GM21390 (cell line): ENCODE measurements at regions not wholly inside any gene's neighbourhood (a gene's known extent, or its start where the extent isn't known, plus 50 kb on each side); places are given as distances from the start of the nearest gene placed in this dataset.

Experiments
- ATAC-seq: cut with Tn5 transposase; IDR thresholded peaks from one replicate; pipeline ENCODE4 v1.9.1; 2021; ENCODE audit not compliant: unreplicated experiment

DNA sequence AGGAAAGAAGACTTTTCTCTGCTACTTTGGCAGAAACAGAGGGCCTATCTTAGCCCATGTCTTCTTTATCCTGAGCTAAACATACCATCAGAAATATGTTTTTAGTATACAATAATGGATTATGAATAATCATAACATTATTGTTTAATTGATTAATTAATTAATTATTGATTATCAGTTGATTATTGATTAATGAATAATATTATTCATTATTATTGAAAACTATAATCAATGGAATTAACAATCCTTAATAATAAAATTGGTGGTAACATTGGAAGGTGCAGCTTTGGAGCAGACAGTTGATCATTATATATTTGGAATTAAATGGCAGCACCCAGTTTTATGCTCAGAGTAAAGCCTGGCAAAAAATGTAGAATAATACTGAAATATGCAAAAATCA, 655.9 kb upstream of the ARGLU1 start:
- no peak for ATAC-seq

- ATAC-seq: no peak
Observed at GRCh38 chr13:107222597-107222996, 654.7 kb upstream of the ARGLU1 start.

DNA sequence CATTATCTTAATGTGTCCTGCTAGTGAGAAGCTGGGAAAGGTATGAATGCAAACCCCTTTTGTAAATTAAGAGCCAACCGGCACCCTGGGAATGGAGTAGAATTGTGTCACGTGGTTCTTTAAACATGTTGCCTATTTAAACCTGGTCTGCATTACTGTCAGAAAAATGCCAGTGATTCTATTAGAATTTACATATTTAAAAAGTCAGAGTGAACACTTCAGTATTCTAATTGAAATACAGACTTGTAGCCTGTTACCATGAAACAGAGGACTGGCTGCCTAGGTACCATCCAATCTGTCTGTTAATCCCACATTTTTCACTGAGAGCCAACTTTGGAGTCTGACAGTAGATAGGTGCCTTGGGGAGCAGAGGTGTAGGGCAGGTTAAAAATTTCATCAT, 652.3 kb upstream of the ARGLU1 start:
- no peak for ATAC-seq

GRCh38 chr13:107217251-107217650, 649.3 kb upstream of the ARGLU1 start:
- no peak for ATAC-seq

GRCh38 chr13:107216046-107216755, 648.3 kb upstream of the ARGLU1 start:
- ATAC-seq: no peak

- peak; percentile 98 for ATAC-seq
Observed at GRCh38 chr13:107211073-107211472, 643.1 kb upstream of the ARGLU1 start.

DNA sequence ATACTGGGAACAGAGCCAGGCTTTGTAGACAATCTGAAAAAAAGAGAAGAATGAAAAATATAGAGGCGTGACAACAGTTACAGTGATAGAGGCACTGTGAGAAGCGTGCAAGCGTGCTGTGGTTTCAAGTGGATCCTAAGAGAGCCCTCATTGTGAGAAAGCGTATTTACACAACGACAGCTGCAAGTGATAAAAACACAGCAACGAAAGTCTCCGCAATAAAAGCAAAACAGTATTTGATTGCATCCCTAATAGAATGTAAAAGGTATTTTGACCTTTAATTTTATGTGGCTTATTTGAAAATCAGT, 642.7 kb upstream of the ARGLU1 start:
- ATAC-seq: peak; percentile 25

DNA sequence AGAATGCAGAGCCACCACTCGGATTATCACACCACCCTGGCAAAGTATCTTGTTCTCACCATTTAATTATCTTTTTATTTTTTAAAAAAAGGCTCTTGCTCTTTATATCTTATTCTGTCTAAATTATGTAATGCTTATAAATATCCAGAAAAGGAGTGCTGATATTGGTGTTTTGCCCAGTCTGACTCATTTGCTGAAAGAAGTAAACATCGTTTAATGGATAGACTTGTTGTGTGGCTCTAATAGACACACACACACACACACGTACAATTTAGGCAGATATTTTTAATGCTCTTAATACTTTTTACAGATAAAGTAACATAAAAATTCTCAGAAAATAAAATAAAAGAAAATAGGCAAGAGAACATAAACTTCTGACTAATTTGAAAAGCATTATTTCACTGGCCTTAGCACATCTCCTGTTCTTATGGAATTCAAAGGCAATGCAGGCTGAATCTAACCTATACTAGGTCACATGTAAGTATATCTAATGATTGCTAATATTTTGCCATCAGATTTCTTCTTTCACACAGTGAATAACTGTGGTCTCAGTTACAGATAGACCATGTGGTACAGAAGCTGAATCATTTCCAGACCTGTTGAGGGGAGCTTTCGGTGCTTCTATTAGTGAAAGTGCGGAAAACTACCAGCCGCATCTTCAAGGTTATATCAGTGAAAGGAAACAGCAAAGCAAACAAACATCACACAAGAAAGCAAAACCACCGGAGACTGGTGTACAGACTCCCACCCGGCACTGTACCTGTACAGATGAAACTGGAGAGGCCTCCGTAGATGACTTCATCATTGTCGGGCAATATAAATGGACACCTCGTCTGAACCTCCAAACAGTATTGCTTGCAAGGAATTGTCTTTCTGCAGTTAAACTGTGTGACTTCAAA, 642.1 kb upstream of the ARGLU1 start:
- ATAC-seq: peak; percentile 22

- ATAC-seq: no peak
Observed at GRCh38 chr13:107208889-107209288, 641.0 kb upstream of the ARGLU1 start.

DNA sequence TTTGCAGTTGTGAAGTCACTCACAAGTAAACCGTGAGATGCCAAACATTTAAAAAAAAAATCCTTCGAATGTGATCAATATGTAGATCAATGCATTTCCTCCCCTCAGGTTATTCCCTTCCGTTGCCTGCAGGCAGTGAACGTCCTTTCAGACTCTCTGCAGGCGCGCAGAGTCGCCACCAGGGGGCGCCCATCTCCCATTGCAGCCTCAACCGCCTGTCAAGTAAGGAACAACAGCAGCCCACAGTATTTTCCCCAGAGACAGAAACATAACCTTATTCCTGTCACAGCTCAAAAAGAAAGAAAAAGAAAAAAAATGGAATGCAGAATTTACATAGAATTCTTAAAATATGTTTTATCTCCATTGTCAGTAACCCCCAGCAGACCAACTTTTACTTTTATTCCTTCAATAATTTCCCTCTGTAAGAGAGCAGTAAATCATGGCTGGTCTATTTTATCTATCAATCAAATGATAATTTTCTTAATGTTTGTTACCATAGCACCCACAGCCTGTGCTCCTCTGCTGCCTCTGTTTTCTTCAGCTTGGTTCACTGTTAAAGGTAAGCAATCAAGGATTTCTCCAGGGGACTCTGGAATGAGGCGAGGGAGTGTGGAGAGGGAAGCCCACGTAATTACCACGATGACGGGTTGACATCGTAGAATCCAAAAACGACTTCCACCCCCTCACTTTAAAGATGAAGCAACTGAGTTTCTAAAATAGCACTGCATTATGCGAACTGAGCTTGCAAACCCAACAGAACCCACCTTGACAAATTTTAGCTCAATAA, 637.6 kb upstream of the ARGLU1 start:
- ATAC-seq: peak; percentile 95

DNA sequence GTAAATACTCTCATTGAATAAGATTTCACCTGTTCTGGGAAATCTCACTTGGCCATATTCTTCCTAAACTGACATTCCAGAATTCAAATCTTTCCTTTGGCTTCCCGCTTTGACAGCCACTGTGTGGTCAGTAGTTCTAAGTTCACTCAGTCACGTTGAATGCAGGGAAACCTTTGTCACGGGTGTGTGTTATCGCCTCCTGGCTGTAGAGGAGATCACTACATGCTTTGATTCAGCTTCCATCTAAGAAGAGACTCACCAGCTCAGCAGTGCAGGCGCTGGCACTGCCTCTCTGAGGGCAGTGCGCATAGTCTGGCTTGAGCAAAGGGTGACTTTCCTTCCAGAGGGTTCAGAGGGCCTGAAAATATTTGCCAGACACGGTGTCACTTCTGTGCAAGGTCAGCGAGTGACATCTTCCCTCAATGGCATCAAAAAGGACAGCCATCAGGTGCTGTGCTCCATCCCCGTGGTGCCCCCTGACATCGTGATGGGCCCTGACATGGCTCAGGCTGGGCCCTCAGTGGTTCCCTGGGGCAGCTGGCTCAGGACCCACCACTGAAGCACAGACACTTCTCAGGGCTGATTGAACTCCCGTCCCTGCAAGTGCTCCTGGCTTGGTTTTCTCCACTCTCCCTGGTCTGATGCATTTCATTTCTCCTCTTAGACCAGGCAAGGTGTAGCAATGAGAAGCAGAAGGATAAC, 635.4 kb upstream of the ARGLU1 start:
- ATAC-seq: no peak

DNA sequence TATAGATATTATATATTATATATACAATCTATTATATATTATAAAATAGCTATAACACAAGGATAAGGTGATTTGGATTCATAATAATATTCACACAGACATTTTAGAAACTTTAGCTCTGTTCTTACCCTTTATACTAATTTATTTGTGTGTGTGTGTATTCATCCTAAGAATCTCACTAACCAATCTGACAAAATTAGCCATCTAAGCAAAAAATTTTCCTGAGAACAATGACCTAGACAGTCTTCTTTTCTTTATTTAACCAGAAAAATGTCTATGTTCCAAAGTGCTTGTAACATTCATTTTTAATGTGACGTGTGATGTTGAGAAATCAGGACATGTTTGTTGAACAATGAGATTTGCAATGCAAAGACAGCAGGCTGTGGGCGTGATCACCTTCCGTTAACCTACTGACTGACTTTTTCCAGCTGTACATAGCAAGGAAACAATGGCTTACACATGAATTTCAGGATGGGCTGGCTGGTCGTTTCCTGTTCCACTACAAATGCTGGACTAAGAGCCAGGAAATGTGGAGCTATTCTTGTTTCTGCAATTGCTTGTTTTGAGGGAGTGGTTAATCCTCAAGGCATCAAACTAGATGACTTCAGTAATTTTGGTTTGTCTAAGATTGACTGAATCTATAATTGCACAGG, 634.6 kb upstream of the ARGLU1 start:
- ATAC-seq: no peak

GRCh38 chr13:107200491-107200890, 632.6 kb upstream of the ARGLU1 start:
- no peak for ATAC-seq

- ATAC-seq: no peak
Observed at GRCh38 chr13:107192289-107192688, 624.4 kb upstream of the ARGLU1 start.

GRCh38 chr13:107190065-107190464, 622.1 kb upstream of the ARGLU1 start:
- ATAC-seq: no peak

GRCh38 chr13:107185889-107186288, 618.0 kb upstream of the ARGLU1 start:
- no peak for ATAC-seq

GRCh38 chr13:107170270-107170931, 602.5 kb upstream of the ARGLU1 start:
- ATAC-seq: no peak

- ATAC-seq: no peak
Observed at GRCh38 chr13:107157271-107157670, 589.3 kb upstream of the ARGLU1 start.

GRCh38 chr13:107144432-107144831, 576.5 kb upstream of the ARGLU1 start:
- no peak for ATAC-seq

GRCh38 chr13:107141767-107142166, 573.8 kb upstream of the ARGLU1 start:
- ATAC-seq: no peak
